Prostate gland (tissue), 2 donors: ENCODE measurements at regions not wholly inside any gene's neighbourhood (a gene's known extent, or its start where the extent isn't known, plus 50 kb on each side); places are given as distances from the start of the nearest gene placed in this dataset.

Experiments
- POLR2A ChIP-seq: fragments of 450-650 bp; IDR thresholded peaks from one replicate; pipeline ENCODE4 v1.6.1; 2016; ENCODE audit warnings: antibody characterized with exemption, mild to moderate bottlenecking
- POLR2AphosphoS5 ChIP-seq: sonication (generic); formaldehyde crosslinking; IDR thresholded peaks from one replicate; pipeline ENCODE4 v1.6.1; 2017; ENCODE audit warnings: antibody characterized with exemption
- TF ChIP-seq, protein P1 (sequence below), 4 experiments: fragments of 200-600 bp in 2 of 4; fragments of 450-650 bp in 2 of 4; sonication (generic) in 2 of 4; IDR thresholded peaks; 1 replicate in 3 of 4; 2 replicates in 1 of 4; pipeline ENCODE4 v1.5.1; 2016 to 2019; ENCODE audit warnings: antibody characterized with exemption in 4 of 4, mild to moderate bottlenecking in 2 of 4, moderate library complexity in 2 of 4

GRCh38 chr16:22757202-22757601, 56.8 kb upstream of the HS3ST2 start:
- no peak for TF ChIP-seq POLR2A
- TF ChIP-seq, protein P1, sequence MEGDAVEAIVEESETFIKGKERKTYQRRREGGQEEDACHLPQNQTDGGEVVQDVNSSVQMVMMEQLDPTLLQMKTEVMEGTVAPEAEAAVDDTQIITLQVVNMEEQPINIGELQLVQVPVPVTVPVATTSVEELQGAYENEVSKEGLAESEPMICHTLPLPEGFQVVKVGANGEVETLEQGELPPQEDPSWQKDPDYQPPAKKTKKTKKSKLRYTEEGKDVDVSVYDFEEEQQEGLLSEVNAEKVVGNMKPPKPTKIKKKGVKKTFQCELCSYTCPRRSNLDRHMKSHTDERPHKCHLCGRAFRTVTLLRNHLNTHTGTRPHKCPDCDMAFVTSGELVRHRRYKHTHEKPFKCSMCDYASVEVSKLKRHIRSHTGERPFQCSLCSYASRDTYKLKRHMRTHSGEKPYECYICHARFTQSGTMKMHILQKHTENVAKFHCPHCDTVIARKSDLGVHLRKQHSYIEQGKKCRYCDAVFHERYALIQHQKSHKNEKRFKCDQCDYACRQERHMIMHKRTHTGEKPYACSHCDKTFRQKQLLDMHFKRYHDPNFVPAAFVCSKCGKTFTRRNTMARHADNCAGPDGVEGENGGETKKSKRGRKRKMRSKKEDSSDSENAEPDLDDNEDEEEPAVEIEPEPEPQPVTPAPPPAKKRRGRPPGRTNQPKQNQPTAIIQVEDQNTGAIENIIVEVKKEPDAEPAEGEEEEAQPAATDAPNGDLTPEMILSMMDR (IDR thresholded peaks at IDR 0.05): no peak
- no peak for TF ChIP-seq POLR2AphosphoS5
